Smooth muscle cell (in vitro differentiated cells): ENCODE measurements at regions not wholly inside any gene's neighbourhood (a gene's known extent, or its start where the extent isn't known, plus 50 kb on each side); places are given as distances from the start of the nearest gene placed in this dataset.

Experiments
- DNase-seq: peaks from one replicate; lab custom pipeline; 2025; ENCODE audit not compliant: unreplicated experiment; lab: John Stamatoyannopoulos, UW
- H2AFZ ChIP-seq: fragments of 200-600 bp; sonication (generic); 2 replicates; pipeline ENCODE4 v1.6.0; 2016; ENCODE audit warnings: antibody characterized with exemption, low read depth, mild to moderate bottlenecking
- H3F3A ChIP-seq: fragments of 200-600 bp; sonication (generic); 2 replicates; pipeline ENCODE4 v1.6.0; 2017; ENCODE audit warnings: antibody characterized with exemption, low read depth
- H3K27ac ChIP-seq: fragments of 200-600 bp; sonication (generic); 2 replicates; pipeline ENCODE4 v1.5.1; 2016; ENCODE audit warnings: low read depth, mild to moderate bottlenecking
- H3K27me3 ChIP-seq: fragments of 200-600 bp; sonication (generic); 2 replicates; pipeline ENCODE4 v1.6.1; 2016; ENCODE audit warnings: low read depth, mild to moderate bottlenecking
- H3K36me3 ChIP-seq: fragments of 200-600 bp; sonication (generic); 2 replicates; pipeline ENCODE4 v1.5.1; 2016; ENCODE audit warnings: low read depth
- H3K4me1 ChIP-seq: fragments of 200-600 bp; sonication (generic); 2 replicates; pipeline ENCODE4 v1.5.1; 2016; ENCODE audit warnings: low read depth
- H3K4me2 ChIP-seq: fragments of 200-600 bp; sonication (generic); 2 replicates; pipeline ENCODE4 v1.6.0; 2016; ENCODE audit warnings: mild to moderate bottlenecking
- H3K4me3 ChIP-seq: fragments of 200-600 bp; sonication (generic); 2 replicates; pipeline ENCODE4 v1.5.1; 2016; ENCODE audit warnings: mild to moderate bottlenecking
- H3K79me2 ChIP-seq: fragments of 200-600 bp; sonication (generic); 2 replicates; pipeline ENCODE4 v1.6.0; 2016; ENCODE audit warnings: low read depth, mild to moderate bottlenecking
- H3K9ac ChIP-seq: fragments of 200-600 bp; sonication (generic); 2 replicates; pipeline ENCODE4 v1.6.0; 2016; ENCODE audit warnings: low read depth
- H3K9me3 ChIP-seq: fragments of 200-600 bp; sonication (generic); replicated peaks from 2 replicates; pipeline ENCODE4 v1.5.1; 2016; ENCODE audit warnings: low read depth
- H4K20me1 ChIP-seq: fragments of 200-600 bp; sonication (generic); 2 replicates; pipeline ENCODE4 v1.6.0; 2016; ENCODE audit warnings: low read depth
- CTCF ChIP-seq: fragments of 200-600 bp; sonication (generic); IDR thresholded peaks from 2 replicates; pipeline ENCODE4 v1.5.1; 2017; ENCODE audit warnings: borderline replicate concordance, mild to moderate bottlenecking, antibody characterized with exemption; ENCODE audit not compliant: insufficient read depth, poor library complexity, severe bottlenecking
- WGBS: methylation state at CpG from one replicate; pipeline ENCODE4 v1.1.7; 2016; ENCODE audit warnings: low lambda C conversion rate; 5-methylcytosine and 5-hydroxymethylcytosine counted together

GRCh38 chrX:87391742-87392141, 125.9 kb upstream of the KLHL4 start:
- Histone ChIP-seq H4K20me1 (no peaks in the 10 kb centered on the region), H3F3A (no peaks in the 10 kb centered on the region), H3K27ac (peak overlapping the region; percentile 55), H3K4me1 (peaks cover 15% of the 10 kb centered on the region), H3K9ac (no peak overlapping the region), H2AFZ (peak overlapping the region; percentile 43), H3K4me2 (peak overlapping the region; percentile 72), H3K4me3 (no peak overlapping the region), H3K27me3 (no peaks in the 10 kb centered on the region), H3K9me3 (no peaks in the 10 kb centered on the region), H3K79me2 (no peaks in the 10 kb centered on the region), H3K36me3 (no peaks in the 10 kb centered on the region)
- 86% methylated on average over 1 of the region's 1 CpG for WGBS
- TF ChIP-seq CTCF: no peak
- DNase-seq: no peak

- Histone ChIP-seq H3K4me1 (peaks cover 15% of the 10 kb centered on the region), H2AFZ (peak overlapping the region; percentile 43), H3K27ac (no peak overlapping the region), H3K36me3 (no peaks in the 10 kb centered on the region), H3K9me3 (no peaks in the 10 kb centered on the region), H4K20me1 (no peaks in the 10 kb centered on the region), H3K27me3 (no peaks in the 10 kb centered on the region), H3F3A (no peaks in the 10 kb centered on the region), H3K4me3 (no peak overlapping the region), H3K79me2 (no peaks in the 10 kb centered on the region), H3K4me2 (no peak overlapping the region), H3K9ac (no peak overlapping the region)
- TF ChIP-seq CTCF: no peak
- DNase-seq: no peak
- WGBS: 48% methylated on average over 2 of the region's 2 CpGs
Observed at GRCh38 chrX:87392369-87392768, 125.2 kb upstream of the KLHL4 start.

GRCh38 chrX:87397103-87397886, 120.3 kb upstream of the KLHL4 start:
- Histone ChIP-seq H3K4me1 (no peaks in the 10 kb centered on the region), H3K79me2 (no peaks in the 10 kb centered on the region), H3F3A (no peaks in the 10 kb centered on the region), H3K9ac (peak overlapping the region; percentile 67), H3K9me3 (no peaks in the 10 kb centered on the region), H3K27me3 (no peaks in the 10 kb centered on the region), H4K20me1 (no peaks in the 10 kb centered on the region), H2AFZ (no peak overlapping the region), H3K4me3 (no peak overlapping the region), H3K36me3 (no peaks in the 10 kb centered on the region), H3K27ac (peak overlapping the region; percentile 88), H3K4me2 (peak overlapping the region; percentile 36)
- no peak for DNase-seq
- TF ChIP-seq CTCF: no peak
- WGBS: 25% methylated on average over 2 of the region's 2 CpGs

GRCh38 chrX:87402256-87402655, 115.3 kb upstream of the KLHL4 start:
- no peak overlapping the region for H3K4me2 ChIP-seq
- no peak for DNase-seq
- no peak overlapping the region for H3K27ac ChIP-seq
- H2AFZ ChIP-seq: no peak overlapping the region
- no peak overlapping the region for H3K9ac ChIP-seq
- no peaks in the 10 kb centered on the region for H4K20me1 ChIP-seq
- no peaks in the 10 kb centered on the region for H3K9me3 ChIP-seq
- no peaks in the 10 kb centered on the region for H3F3A ChIP-seq
- no peaks in the 10 kb centered on the region for H3K4me1 ChIP-seq
- H3K79me2 ChIP-seq: no peaks in the 10 kb centered on the region
- TF ChIP-seq CTCF: no peak
- no peaks in the 10 kb centered on the region for H3K36me3 ChIP-seq
- 82% methylated on average over 1 of the region's 1 CpG for WGBS
- no peak overlapping the region for H3K4me3 ChIP-seq
- no peaks in the 10 kb centered on the region for H3K27me3 ChIP-seq
